ENCODE measurements at regions not wholly inside any gene's neighbourhood (a gene's known extent, or its start where the extent isn't known, plus 50 kb on each side); places are given as distances from the start of the nearest gene placed in this dataset.
"Not testable (repeated sequence)": the region's sequence is repeated elsewhere in the genome, so short reads cannot be mapped to it uniquely, and the experiment has no call there.

DNA sequence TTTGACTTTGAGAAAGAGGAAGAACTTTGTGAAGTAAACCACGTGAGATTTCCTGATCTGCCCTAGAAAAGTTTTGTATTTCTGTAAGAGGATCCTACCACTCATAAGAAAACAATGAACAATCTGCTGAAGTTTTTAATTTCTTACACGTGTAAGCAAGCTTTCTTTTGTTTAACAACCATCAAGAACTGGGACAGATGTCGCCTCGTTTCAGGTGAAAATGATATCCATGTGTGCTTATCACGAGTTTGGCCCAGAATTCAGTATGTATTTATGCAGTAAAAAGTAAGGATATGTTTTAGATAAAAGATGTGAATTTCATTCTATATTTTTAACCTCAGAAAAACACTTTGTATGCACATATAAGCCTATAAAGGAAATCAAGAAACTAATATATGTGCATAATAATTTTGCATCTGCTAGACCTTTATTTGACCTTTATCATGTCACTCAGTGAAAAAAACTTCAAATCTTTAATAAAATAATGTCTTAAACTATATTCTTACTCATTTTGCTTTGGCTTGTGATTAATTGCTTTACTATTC is 56.9 kb upstream of the DHRS4 start:
- ChIA-PET CTCF (interaction anchor here (0.6 kb wide), 1 partner anchor 192 kb away, joined by 3 read pairs; no protein-coding TSS in a partner anchor), POLR2A (no interaction called here)
- TF ChIP-seq SCRT2 (tag by site-specific recombination; IDR thresholded peaks at IDR 0.05), result no peak
- no peak for TF ChIP-seq ZNF776 (tag by site-specific recombination; IDR thresholded peaks at IDR 0.05; ENCODE audit: borderline replicate concordance)
- TF ChIP-seq, protein P1, sequence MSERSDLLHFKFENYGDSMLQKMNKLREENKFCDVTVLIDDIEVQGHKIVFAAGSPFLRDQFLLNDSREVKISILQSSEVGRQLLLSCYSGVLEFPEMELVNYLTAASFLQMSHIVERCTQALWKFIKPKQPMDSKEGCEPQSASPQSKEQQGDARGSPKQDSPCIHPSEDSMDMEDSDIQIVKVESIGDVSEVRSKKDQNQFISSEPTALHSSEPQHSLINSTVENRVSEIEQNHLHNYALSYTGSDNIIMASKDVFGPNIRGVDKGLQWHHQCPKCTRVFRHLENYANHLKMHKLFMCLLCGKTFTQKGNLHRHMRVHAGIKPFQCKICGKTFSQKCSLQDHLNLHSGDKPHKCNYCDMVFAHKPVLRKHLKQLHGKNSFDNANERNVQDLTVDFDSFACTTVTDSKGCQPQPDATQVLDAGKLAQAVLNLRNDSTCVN (tag by site-specific recombination; optimal IDR thresholded peaks at IDR 0.05), result no peak
- TF ChIP-seq ZNF560 (tag by site-specific recombination; IDR thresholded peaks at IDR 0.05; ENCODE audit: borderline replicate concordance), result no peak
- TF ChIP-seq ZNF10 (tag by site-specific recombination; IDR thresholded peaks at IDR 0.05), result no peak
- TF ChIP-seq, protein P2, sequence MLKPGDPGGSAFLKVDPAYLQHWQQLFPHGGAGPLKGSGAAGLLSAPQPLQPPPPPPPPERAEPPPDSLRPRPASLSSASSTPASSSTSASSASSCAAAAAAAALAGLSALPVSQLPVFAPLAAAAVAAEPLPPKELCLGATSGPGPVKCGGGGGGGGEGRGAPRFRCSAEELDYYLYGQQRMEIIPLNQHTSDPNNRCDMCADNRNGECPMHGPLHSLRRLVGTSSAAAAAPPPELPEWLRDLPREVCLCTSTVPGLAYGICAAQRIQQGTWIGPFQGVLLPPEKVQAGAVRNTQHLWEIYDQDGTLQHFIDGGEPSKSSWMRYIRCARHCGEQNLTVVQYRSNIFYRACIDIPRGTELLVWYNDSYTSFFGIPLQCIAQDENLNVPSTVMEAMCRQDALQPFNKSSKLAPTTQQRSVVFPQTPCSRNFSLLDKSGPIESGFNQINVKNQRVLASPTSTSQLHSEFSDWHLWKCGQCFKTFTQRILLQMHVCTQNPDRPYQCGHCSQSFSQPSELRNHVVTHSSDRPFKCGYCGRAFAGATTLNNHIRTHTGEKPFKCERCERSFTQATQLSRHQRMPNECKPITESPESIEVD (tag by site-specific recombination; IDR thresholded peaks at IDR 0.05), result no peak
- TF ChIP-seq ZNF423 (tag by site-specific recombination; IDR thresholded peaks at IDR 0.05), result no peak
- TF ChIP-seq, protein P3, sequence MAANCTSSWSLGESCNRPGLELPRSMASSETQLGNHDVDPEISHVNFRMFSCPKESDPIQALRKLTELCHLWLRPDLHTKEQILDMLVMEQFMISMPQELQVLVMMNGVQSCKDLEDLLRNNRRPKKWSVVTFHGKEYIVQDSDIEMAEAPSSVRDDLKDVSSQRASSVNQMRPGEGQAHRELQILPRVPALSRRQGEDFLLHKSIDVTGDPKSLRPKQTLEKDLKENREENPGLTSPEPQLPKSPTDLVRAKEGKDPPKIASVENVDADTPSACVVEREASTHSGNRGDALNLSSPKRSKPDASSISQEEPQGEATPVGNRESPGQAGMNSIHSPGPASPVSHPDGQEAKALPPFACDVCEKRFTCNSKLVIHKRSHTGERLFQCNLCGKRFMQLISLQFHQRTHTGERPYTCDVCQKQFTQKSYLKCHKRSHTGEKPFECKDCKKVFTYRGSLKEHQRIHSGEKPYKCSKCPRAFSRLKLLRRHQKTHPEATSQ (tag by site-specific recombination; IDR thresholded peaks at IDR 0.05), result no peak
- TF ChIP-seq ZNF112 (tag by site-specific recombination; IDR thresholded peaks at IDR 0.05), result no peak
- no peak for TF ChIP-seq ZNF624 (tag by site-specific recombination; IDR thresholded peaks at IDR 0.05)
- no peak for TF ChIP-seq SP2 (tag by site-specific recombination; IDR thresholded peaks at IDR 0.05)
- TF ChIP-seq ZNF16 (tag by site-specific recombination; IDR thresholded peaks at IDR 0.05; ENCODE audit: low read depth), result no peak
- TF ChIP-seq ZFP37 (tag by site-specific recombination; IDR thresholded peaks at IDR 0.05), result no peak
- TF ChIP-seq, protein P4, sequence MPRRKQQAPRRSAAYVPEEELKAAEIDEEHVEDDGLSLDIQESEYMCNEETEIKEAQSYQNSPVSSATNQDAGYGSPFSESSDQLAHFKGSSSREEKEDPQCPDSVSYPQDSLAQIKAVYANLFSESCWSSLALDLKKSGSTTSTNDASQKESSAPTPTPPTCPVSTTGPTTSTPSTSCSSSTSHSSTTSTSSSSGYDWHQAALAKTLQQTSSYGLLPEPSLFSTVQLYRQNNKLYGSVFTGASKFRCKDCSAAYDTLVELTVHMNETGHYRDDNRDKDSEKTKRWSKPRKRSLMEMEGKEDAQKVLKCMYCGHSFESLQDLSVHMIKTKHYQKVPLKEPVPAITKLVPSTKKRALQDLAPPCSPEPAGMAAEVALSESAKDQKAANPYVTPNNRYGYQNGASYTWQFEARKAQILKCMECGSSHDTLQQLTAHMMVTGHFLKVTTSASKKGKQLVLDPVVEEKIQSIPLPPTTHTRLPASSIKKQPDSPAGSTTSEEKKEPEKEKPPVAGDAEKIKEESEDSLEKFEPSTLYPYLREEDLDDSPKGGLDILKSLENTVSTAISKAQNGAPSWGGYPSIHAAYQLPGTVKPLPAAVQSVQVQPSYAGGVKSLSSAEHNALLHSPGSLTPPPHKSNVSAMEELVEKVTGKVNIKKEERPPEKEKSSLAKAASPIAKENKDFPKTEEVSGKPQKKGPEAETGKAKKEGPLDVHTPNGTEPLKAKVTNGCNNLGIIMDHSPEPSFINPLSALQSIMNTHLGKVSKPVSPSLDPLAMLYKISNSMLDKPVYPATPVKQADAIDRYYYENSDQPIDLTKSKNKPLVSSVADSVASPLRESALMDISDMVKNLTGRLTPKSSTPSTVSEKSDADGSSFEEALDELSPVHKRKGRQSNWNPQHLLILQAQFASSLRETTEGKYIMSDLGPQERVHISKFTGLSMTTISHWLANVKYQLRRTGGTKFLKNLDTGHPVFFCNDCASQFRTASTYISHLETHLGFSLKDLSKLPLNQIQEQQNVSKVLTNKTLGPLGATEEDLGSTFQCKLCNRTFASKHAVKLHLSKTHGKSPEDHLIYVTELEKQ (tag by site-specific recombination; IDR thresholded peaks at IDR 0.05; ENCODE audit: borderline replicate concordance), result no peak
- TF ChIP-seq, protein P5, sequence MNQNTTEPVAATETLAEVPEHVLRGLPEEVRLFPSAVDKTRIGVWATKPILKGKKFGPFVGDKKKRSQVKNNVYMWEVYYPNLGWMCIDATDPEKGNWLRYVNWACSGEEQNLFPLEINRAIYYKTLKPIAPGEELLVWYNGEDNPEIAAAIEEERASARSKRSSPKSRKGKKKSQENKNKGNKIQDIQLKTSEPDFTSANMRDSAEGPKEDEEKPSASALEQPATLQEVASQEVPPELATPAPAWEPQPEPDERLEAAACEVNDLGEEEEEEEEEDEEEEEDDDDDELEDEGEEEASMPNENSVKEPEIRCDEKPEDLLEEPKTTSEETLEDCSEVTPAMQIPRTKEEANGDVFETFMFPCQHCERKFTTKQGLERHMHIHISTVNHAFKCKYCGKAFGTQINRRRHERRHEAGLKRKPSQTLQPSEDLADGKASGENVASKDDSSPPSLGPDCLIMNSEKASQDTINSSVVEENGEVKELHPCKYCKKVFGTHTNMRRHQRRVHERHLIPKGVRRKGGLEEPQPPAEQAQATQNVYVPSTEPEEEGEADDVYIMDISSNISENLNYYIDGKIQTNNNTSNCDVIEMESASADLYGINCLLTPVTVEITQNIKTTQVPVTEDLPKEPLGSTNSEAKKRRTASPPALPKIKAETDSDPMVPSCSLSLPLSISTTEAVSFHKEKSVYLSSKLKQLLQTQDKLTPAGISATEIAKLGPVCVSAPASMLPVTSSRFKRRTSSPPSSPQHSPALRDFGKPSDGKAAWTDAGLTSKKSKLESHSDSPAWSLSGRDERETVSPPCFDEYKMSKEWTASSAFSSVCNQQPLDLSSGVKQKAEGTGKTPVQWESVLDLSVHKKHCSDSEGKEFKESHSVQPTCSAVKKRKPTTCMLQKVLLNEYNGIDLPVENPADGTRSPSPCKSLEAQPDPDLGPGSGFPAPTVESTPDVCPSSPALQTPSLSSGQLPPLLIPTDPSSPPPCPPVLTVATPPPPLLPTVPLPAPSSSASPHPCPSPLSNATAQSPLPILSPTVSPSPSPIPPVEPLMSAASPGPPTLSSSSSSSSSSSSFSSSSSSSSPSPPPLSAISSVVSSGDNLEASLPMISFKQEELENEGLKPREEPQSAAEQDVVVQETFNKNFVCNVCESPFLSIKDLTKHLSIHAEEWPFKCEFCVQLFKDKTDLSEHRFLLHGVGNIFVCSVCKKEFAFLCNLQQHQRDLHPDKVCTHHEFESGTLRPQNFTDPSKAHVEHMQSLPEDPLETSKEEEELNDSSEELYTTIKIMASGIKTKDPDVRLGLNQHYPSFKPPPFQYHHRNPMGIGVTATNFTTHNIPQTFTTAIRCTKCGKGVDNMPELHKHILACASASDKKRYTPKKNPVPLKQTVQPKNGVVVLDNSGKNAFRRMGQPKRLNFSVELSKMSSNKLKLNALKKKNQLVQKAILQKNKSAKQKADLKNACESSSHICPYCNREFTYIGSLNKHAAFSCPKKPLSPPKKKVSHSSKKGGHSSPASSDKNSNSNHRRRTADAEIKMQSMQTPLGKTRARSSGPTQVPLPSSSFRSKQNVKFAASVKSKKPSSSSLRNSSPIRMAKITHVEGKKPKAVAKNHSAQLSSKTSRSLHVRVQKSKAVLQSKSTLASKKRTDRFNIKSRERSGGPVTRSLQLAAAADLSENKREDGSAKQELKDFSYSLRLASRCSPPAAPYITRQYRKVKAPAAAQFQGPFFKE (tag by site-specific recombination; IDR thresholded peaks at IDR 0.05; ENCODE audit: borderline replicate concordance), result no peak
- TF ChIP-seq IKZF3 (tag by site-specific recombination; IDR thresholded peaks at IDR 0.05), result no peak
- TF ChIP-seq ZNF561 (tag by site-specific recombination; IDR thresholded peaks at IDR 0.05; ENCODE audit: borderline replicate concordance), result no peak
- TF ChIP-seq, protein P6, sequence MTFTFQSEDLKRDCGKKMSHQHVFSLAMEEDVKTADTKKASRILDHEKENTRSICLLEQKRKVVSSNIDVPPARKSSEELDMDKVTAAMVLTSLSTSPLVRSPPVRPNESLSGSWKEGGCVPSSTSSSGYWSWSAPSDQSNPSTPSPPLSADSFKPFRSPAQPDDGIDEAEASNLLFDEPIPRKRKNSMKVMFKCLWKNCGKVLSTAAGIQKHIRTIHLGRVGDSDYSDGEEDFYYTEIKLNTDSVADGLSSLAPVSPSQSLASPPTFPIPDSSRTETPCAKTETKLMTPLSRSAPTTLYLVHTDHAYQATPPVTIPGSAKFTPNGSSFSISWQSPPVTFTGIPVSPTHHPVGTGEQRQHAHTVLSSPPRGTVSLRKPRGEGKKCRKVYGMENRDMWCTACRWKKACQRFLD (tag by site-specific recombination; IDR thresholded peaks at IDR 0.05), result no peak
- Histone ChIP-seq H3K4me1 (ENCODE audit: control insufficient read depth, insufficient read depth, low read length) (no peaks in the 10 kb centered on the region), H3K9me3 (ENCODE audit: control insufficient read depth, insufficient read depth, low read depth, low read length) (no peaks in the 10 kb centered on the region), H3K4me3 (ENCODE audit: low read depth, low read length) (no peak overlapping the region), H3K27ac (ENCODE audit: extremely low read depth, low read depth, low read length) (no peak overlapping the region), H3K36me3 (ENCODE audit: control insufficient read depth in 2 of 2, insufficient read depth in 1 of 2, low read length in 2 of 2) (no peaks in the 10 kb centered on the region)

DNA sequence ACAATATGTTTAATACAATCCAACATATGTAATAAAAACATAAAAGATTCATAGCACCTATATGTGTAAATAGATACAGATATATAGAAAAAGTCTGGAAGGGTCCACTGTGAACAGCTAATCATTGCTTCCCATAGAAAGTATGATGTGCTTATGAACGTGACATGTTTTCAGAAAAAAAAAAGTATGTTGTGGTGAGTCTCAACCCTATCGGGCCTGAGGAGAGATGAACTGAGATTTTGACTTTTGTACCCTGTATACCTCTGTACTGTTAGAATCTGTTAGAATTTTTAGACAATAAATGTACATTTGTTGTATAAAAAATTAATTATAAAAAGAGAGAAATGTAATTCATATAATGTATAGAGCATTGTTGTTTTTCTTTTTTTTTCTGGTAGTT is 56.3 kb upstream of the DHRS4 start:
- H3K4me3 ChIP-seq (ENCODE audit: low read depth, low read length); H3K27ac ChIP-seq (ENCODE audit: extremely low read depth, low read depth, low read length); H3K36me3 ChIP-seq (ENCODE audit: control insufficient read depth in 2 of 2, insufficient read depth in 1 of 2, low read length in 2 of 2); H3K4me1 ChIP-seq (ENCODE audit: control insufficient read depth, insufficient read depth, low read length); H3K9me3 ChIP-seq (ENCODE audit: control insufficient read depth, insufficient read depth, low read depth, low read length); POLR2A ChIA-PET: not testable (repeated sequence)
- CTCF ChIA-PET, result interaction anchor here (0.6 kb wide), 1 partner anchor 193 kb away, joined by 3 read pairs; no protein-coding TSS in a partner anchor
